Esophagus muscularis mucosa (tissue), 4 donors: ENCODE measurements at regions not wholly inside any gene's neighbourhood (a gene's known extent, or its start where the extent isn't known, plus 50 kb on each side); places are given as distances from the start of the nearest gene placed in this dataset.
"Not testable (repeated sequence)": the region's sequence is repeated elsewhere in the genome, so short reads cannot be mapped to it uniquely, and the experiment has no call there.

Experiments
- DNase-seq: peaks from one replicate; pipeline ENCODE4 v3.0.0-alpha.2; 2017; ENCODE audit errors: extremely low spot score
- H3K27ac ChIP-seq, 4 donors: fragments of 200-600 bp; sonication (generic); replicated peaks in 1 of 4; 1 replicate in 3 of 4; 2 replicates in 1 of 4; pipeline ENCODE4 v1.5.1; 2016 to 2019; ENCODE audit warnings: mild to moderate bottlenecking in 1 of 4
- H3K27me3 ChIP-seq, 4 donors: fragments of 200-600 bp; sonication (generic); one replicate each; pipeline versions ENCODE4 v1.5.1 to v1.6.0; 2016 to 2019
- H3K36me3 ChIP-seq, 4 donors: fragments of 200-600 bp; sonication (generic); one replicate each; pipeline ENCODE4 v1.5.1; 2016 to 2019
- H3K4me1 ChIP-seq, 4 donors: fragments of 200-600 bp; sonication (generic); one replicate each; pipeline ENCODE4 v1.5.1; 2016 to 2019
- H3K4me3 ChIP-seq, 4 donors: fragments of 200-600 bp; sonication (generic); 1 replicate in 2 of 4; 2 replicates in 2 of 4; pipeline ENCODE4 v1.5.1; 2016 to 2019; ENCODE audit warnings: mild to moderate bottlenecking in 4 of 4, moderate library complexity in 1 of 4
- H3K9me3 ChIP-seq, 4 donors: fragments of 200-600 bp; sonication (generic); 1 replicate in 3 of 4; 2 replicates in 1 of 4; pipeline ENCODE4 v1.5.1; 2016 to 2019
- EP300 ChIP-seq: sonication (generic); formaldehyde crosslinking; IDR thresholded peaks from one replicate; pipeline ENCODE4 v1.6.1; 2017; ENCODE audit warnings: antibody characterized with exemption
- POLR2A ChIP-seq: fragments of 450-650 bp; IDR thresholded peaks from one replicate; pipeline ENCODE4 v1.6.1; 2017; ENCODE audit warnings: antibody characterized with exemption, moderate library complexity, mild to moderate bottlenecking, low read depth
- POLR2AphosphoS5 ChIP-seq, 2 donors: sonication (generic); formaldehyde crosslinking; IDR thresholded peaks; one replicate each; pipeline ENCODE4 v1.6.1; 2017; ENCODE audit warnings: antibody characterized with exemption in 2 of 2
- WGBS: methylation state at CpG from one replicate; pipeline ENCODE4 v1.1.5; 2018; 5-methylcytosine and 5-hydroxymethylcytosine counted together
- intact Hi-C: fragments of 100-400 bp; cut with DNase I; formaldehyde crosslinking; loops from one replicate; pipeline ENCODE4 v1.15.1; 2023
- TF ChIP-seq, protein P1 (sequence below), 3 experiments: fragments of 200-600 bp in 2 of 3; fragments of 450-650 bp in 1 of 3; sonication (generic) in 2 of 3; IDR thresholded peaks; one replicate each; pipeline ENCODE4 v1.5.1; 2017 to 2019; ENCODE audit warnings: antibody characterized with exemption in 3 of 3, mild to moderate bottlenecking in 2 of 3, moderate library complexity in 1 of 3

DNA sequence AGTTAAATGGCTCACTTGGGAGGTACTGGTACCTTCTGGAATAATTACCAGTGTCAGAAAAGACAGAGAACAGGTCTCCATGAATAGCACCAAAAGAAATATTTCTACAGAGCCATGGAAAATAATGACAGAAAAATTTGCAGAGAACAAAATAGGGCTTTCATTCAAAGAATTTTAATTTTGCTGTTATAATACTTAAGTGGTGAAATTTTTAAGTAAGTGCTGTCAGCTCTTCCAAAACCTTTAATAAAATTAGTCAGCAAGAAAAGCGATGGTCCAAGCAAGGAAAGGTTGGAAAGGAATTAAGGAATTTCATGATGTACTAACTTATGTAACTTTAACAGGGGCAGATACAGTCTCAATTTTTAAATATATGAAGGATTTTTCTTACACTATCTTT, 359.2 kb downstream of the NR2F1-AS1 start:
- DNase-seq: no peak
- no peaks in the 10 kb centered on the region for H3K27me3 ChIP-seq
- WGBS: 81% methylated on average over 1 of the region's 1 CpG
- H3K4me1 ChIP-seq: no peaks in the 10 kb centered on the region
- TF ChIP-seq POLR2A (no peak), EP300 (no peak), POLR2AphosphoS5 (IDR thresholded peaks at IDR 0.05) (no peak)
- TF ChIP-seq, protein P1, sequence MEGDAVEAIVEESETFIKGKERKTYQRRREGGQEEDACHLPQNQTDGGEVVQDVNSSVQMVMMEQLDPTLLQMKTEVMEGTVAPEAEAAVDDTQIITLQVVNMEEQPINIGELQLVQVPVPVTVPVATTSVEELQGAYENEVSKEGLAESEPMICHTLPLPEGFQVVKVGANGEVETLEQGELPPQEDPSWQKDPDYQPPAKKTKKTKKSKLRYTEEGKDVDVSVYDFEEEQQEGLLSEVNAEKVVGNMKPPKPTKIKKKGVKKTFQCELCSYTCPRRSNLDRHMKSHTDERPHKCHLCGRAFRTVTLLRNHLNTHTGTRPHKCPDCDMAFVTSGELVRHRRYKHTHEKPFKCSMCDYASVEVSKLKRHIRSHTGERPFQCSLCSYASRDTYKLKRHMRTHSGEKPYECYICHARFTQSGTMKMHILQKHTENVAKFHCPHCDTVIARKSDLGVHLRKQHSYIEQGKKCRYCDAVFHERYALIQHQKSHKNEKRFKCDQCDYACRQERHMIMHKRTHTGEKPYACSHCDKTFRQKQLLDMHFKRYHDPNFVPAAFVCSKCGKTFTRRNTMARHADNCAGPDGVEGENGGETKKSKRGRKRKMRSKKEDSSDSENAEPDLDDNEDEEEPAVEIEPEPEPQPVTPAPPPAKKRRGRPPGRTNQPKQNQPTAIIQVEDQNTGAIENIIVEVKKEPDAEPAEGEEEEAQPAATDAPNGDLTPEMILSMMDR (IDR thresholded peaks at IDR 0.05): no peak
- no peak overlapping the region for H3K4me3 ChIP-seq
- H3K27ac ChIP-seq: no peak overlapping the region
- intact Hi-C loops: no loop called here
- H3K36me3 ChIP-seq: no peaks in the 10 kb centered on the region
- H3K9me3 ChIP-seq: no peaks in the 10 kb centered on the region

- no peak for DNase-seq
- intact Hi-C loops: no loop called here
- no peaks in the 10 kb centered on the region for H3K36me3 ChIP-seq
- H3K4me3 ChIP-seq: no peak overlapping the region
- 89% methylated on average over 3 of the region's 3 CpGs for WGBS
- H3K9me3 ChIP-seq: no peaks in the 10 kb centered on the region
- H3K27ac ChIP-seq: no peak overlapping the region
- H3K27me3 ChIP-seq: no peaks in the 10 kb centered on the region
- TF ChIP-seq POLR2AphosphoS5 (IDR thresholded peaks at IDR 0.05) (no peak), EP300 (no peak), POLR2A (no peak)
- TF ChIP-seq, protein P1 (IDR thresholded peaks at IDR 0.05): no peak
- no peaks in the 10 kb centered on the region for H3K4me1 ChIP-seq
Observed at GRCh38 chr5:93220431-93220830, 360.6 kb downstream of the NR2F1-AS1 start.

DNA sequence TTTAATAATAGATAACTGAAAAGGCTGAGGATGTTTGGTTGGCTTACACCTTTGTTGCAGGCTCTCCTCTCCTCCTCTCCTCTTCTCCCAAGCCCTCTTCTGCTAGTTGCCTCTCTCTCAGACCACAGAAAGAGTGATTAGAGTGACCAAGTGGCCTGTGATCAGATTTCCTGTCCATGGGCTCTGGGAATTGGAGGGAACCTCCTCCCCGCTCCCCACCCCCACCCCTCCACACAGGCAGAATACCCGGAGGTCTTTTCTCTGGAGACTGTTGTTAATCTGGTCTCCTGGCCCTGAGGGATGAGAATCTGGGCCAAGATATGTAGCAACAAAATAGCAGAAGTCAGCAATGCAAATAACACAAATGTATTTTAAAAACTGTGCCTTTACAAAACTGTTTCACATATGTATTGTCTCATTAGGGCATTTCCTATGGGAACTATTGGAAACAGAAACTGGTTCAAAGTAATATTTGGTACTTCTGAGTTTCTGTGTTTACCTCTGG, 361.3 kb downstream of the NR2F1-AS1 start:
- intact Hi-C loops: no loop called here
- Histone ChIP-seq H3K4me1 (no peaks in the 10 kb centered on the region), H3K4me3 (no peak overlapping the region), H3K9me3 (no peaks in the 10 kb centered on the region), H3K27ac (no peak overlapping the region), H3K27me3 (no peaks in the 10 kb centered on the region), H3K36me3 (no peaks in the 10 kb centered on the region)
- no peak for DNase-seq
- TF ChIP-seq, protein P1 (IDR thresholded peaks at IDR 0.05): no peak
- no peak for TF ChIP-seq POLR2A
- no peak for TF ChIP-seq POLR2AphosphoS5 (IDR thresholded peaks at IDR 0.05)
- no peak for TF ChIP-seq EP300
- WGBS: 48% methylated on average over 2 of the region's 2 CpGs

DNA sequence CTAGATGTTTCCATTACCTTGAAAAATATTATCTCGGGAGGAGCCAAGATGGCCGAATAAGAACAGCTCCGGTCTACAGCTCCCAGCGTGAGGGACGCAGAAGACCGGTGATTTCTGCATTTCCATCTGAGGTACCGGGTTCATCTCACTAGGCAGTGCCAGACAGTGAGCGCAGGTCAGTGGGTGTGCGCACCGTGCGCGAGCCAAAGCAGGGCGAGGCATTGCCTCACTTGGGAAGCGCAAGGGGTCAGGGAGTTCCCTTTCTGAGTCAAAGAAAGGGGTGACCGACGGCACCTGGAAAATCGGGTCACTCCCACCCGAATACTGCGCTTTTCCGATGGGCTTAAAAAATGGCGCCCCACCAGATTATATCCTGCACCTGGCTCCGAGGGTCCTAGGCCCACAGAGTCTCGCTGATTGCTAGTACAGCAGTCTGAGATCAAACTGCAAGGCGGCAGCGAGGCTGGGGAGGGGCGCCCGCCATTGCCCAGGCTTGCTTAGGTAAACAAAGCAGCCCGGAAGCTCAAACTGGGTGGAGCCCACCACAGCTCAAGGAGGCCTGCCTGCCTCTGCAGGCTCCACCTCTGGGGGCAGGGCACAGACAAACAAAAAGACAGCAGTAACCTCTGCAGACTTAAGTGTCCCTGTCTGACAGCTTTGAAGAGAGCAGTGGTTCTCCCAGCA, 367.8 kb downstream of the NR2F1-AS1 start:
- H3K27ac ChIP-seq, H3K4me3 ChIP-seq, DNase-seq, intact Hi-C loops, H3K36me3 ChIP-seq, H3K27me3 ChIP-seq, H3K9me3 ChIP-seq, H3K4me1 ChIP-seq: not testable (repeated sequence)
- 89% methylated on average over 25 of the region's 28 CpGs for WGBS

DNA sequence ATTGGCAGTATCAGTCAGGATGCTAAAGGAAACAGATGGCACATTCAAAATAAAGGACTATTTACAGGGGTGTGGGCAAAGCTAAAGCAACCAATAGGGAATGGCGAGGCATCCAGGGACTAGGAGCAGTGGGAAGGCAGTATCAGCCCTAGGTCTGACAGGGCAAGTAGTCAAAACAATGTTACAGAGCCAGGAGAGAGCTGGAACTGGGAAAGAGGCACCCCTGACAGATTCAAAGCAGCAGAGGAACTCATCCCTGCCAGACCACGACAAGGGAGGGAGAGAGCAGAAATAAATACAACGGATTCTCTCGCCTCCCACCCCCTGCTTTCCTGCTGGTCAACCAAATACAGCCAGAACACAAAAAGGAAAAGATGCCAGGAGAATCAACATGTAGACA, 371.5 kb downstream of the NR2F1-AS1 start:
- no peak for DNase-seq
- TF ChIP-seq EP300: no peak
- TF ChIP-seq, protein P1 (IDR thresholded peaks at IDR 0.05): no peak
- no peak for TF ChIP-seq POLR2A
- no peak for TF ChIP-seq POLR2AphosphoS5 (IDR thresholded peaks at IDR 0.05)
- Histone ChIP-seq H3K4me1 (no peaks in the 10 kb centered on the region), H3K4me3 (no peak overlapping the region), H3K27me3 (no peaks in the 10 kb centered on the region), H3K9me3 (no peaks in the 10 kb centered on the region), H3K27ac (no peak overlapping the region), H3K36me3 (no peaks in the 10 kb centered on the region)
- 38% methylated on average over 4 of the region's 4 CpGs for WGBS
- intact Hi-C loops: no loop called here
